Spleen (tissue), 11 donors: ENCODE measurements at regions not wholly inside any gene's neighbourhood (a gene's known extent, or its start where the extent isn't known, plus 50 kb on each side); places are given as distances from the start of the nearest gene placed in this dataset.
"Not testable (repeated sequence)": the region's sequence is repeated elsewhere in the genome, so short reads cannot be mapped to it uniquely, and the experiment has no call there.

Source experiments
- DNase-seq: peaks from one replicate; pipeline ENCODE4 v3.0.0-alpha.2; 2020
- H3K27ac ChIP-seq, 8 donors: fragments of 200-600 bp; sonication (generic) in 7 of 8; 1 replicate in 4 of 8; 2 replicates in 4 of 8; pipeline versions ENCODE4 v1.5.0 to v1.8.0; 2016 to 2021; ENCODE audit warnings: inconsistent platforms in 4 of 8, mild to moderate bottlenecking in 4 of 8, moderate library complexity in 1 of 8
- H3K27me3 ChIP-seq, 7 donors: fragments of 200-600 bp; sonication (generic) in 6 of 7; replicated peaks in 1 of 7; 1 replicate in 4 of 7; 2 replicates in 3 of 7; pipeline versions ENCODE4 v1.5.0 to v1.8.0; 2016 to 2021; ENCODE audit warnings: inconsistent platforms in 3 of 7, mild to moderate bottlenecking in 1 of 7
- H3K36me3 ChIP-seq, 6 donors: fragments of 200-600 bp; sonication (generic) in 5 of 6; 1 replicate in 4 of 6; 2 replicates in 2 of 6; pipeline versions ENCODE4 v1.5.0 to v1.8.0; 2016 to 2021; ENCODE audit warnings: inconsistent platforms in 2 of 6
- H3K4me1 ChIP-seq, 6 donors: fragments of 200-600 bp; sonication (generic) in 5 of 6; 1 replicate in 3 of 6; 2 replicates in 3 of 6; pipeline versions ENCODE4 v1.5.0 to v1.8.0; 2016 to 2021; ENCODE audit warnings: inconsistent platforms in 3 of 6
- H3K4me3 ChIP-seq, 8 donors: fragments of 200-600 bp; sonication (generic) in 7 of 8; 1 replicate in 4 of 8; 2 replicates in 4 of 8; pipeline versions ENCODE4 v1.5.0 to v1.8.0; 2016 to 2021; ENCODE audit warnings: inconsistent platforms in 4 of 8, mild to moderate bottlenecking in 4 of 8, moderate library complexity in 2 of 8
- H3K9me3 ChIP-seq, 8 donors: fragments of 200-600 bp; sonication (generic) in 7 of 8; 1 replicate in 4 of 8; 2 replicates in 4 of 8; pipeline versions ENCODE4 v1.5.0 to v1.8.0; 2016 to 2021; ENCODE audit warnings: inconsistent platforms in 4 of 8
- POLR2A ChIP-seq, 3 donors: fragments of 450-650 bp; IDR thresholded peaks; one replicate each; pipeline ENCODE4 v1.5.1; 2017; ENCODE audit warnings: antibody characterized with exemption in 3 of 3, mild to moderate bottlenecking in 1 of 3
- POLR2AphosphoS5 ChIP-seq, 3 donors: sonication (generic); formaldehyde crosslinking; IDR thresholded peaks; one replicate each; pipeline ENCODE4 v1.5.1; 2017; ENCODE audit warnings: antibody characterized with exemption in 3 of 3
- WGBS, 5 donors: extraction: QIAGEN DNeasy Blood & Tissue Kit in 3 of 5; methylation state at CpG; one replicate each; pipeline versions ENCODE4 v1.1.5 to v1.1.7; 2013 to 2018; 5-methylcytosine and 5-hydroxymethylcytosine counted together
- intact Hi-C: fragments of 100-400 bp; cut with DNase I; formaldehyde crosslinking; loops from one replicate; pipeline ENCODE4 v1.15.0; 2023; ENCODE audit warnings: low total_unique reads
- TF ChIP-seq, protein P1 (sequence below), 11 experiments: fragments of 200-600 bp in 7 of 11; fragments of 450-650 bp in 4 of 11; sonication (generic) in 4 of 11; IDR thresholded peaks in 8 of 11; conservative IDR thresholded peaks in 3 of 11; 1 replicate in 7 of 11; 2 replicates in 4 of 11; pipeline versions ENCODE4 v1.4.0 to v1.8.0; 2016 to 2021; ENCODE audit warnings: antibody characterized with exemption in 11 of 11, inconsistent platforms in 4 of 11, mild to moderate bottlenecking in 1 of 11
- donor health status: healthy with polysubstance abuse.
- donor health status: DM: no; HTN: no; CAD: no; lungs with moderate emphysema.
- donor health status: DM: no; HTN: no; CAD: no.
- donor health status: Bipolar disorder and iron deficiency.
- donor health status: healthy.
- donor health status: DM: no; HTN: no; CAD: no.
- donor health status: DM: yes; HTN: yes; CAD: no.

DNA sequence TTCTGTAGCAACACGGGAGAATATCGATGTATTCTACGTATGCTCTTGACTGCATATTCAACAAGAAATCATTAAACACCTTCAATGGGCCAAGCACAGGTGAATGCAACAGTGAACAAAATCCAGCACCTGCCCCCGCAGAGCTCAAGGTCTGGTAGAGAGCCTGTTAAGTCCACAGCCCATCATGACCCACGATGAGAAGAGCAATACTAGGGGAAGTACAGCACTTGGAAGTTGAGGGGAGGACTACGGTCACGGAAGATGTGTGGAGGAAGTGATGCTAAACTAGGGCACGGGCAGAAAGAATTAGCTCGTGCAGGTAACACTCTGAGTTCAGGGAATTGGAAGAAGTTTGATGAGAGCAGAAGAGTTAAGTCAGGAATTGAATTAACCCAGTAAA, 253.6 kb downstream of the HAPSTR1 start:
- WGBS, 5 donors: 43 to 52% (median 46%) methylated on average over 9 of the region's 9 CpGs
- no peak for DNase-seq
- H3K27me3 ChIP-seq: peaks cover 0 to 7% (median 0%) of the 10 kb centered on the region in 7 donors
- peaks cover 0 to 39% (median 31%) of the 10 kb centered on the region in 8 donors for H3K9me3 ChIP-seq
- H3K4me1 ChIP-seq: no peaks in the 10 kb centered on the region
- H3K36me3 ChIP-seq: no peaks in the 10 kb centered on the region
- TF ChIP-seq, protein P1, sequence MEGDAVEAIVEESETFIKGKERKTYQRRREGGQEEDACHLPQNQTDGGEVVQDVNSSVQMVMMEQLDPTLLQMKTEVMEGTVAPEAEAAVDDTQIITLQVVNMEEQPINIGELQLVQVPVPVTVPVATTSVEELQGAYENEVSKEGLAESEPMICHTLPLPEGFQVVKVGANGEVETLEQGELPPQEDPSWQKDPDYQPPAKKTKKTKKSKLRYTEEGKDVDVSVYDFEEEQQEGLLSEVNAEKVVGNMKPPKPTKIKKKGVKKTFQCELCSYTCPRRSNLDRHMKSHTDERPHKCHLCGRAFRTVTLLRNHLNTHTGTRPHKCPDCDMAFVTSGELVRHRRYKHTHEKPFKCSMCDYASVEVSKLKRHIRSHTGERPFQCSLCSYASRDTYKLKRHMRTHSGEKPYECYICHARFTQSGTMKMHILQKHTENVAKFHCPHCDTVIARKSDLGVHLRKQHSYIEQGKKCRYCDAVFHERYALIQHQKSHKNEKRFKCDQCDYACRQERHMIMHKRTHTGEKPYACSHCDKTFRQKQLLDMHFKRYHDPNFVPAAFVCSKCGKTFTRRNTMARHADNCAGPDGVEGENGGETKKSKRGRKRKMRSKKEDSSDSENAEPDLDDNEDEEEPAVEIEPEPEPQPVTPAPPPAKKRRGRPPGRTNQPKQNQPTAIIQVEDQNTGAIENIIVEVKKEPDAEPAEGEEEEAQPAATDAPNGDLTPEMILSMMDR (IDR thresholded peaks at IDR 0.05 in 8 of 11, conservative IDR thresholded peaks at IDR 0.05 in 3 of 11): no peak
- TF ChIP-seq POLR2AphosphoS5 (IDR thresholded peaks at IDR 0.05): no peak
- TF ChIP-seq POLR2A (IDR thresholded peaks at IDR 0.05): no peak
- no peak overlapping the region for H3K4me3 ChIP-seq
- intact Hi-C loops: no loop called here
- no peak overlapping the region for H3K27ac ChIP-seq

- peaks cover 0 to 47% (median 37%) of the 10 kb centered on the region in 8 donors for H3K9me3 ChIP-seq
- no peaks in the 10 kb centered on the region for H3K4me1 ChIP-seq
- no peaks in the 10 kb centered on the region for H3K36me3 ChIP-seq
- no peak overlapping the region for H3K27ac ChIP-seq
- 74 to 86% (median 79%) methylated on average over 1 of the region's 1 CpG for WGBS, 5 donors
- TF ChIP-seq POLR2AphosphoS5 (IDR thresholded peaks at IDR 0.05): no peak
- no peak for TF ChIP-seq POLR2A (IDR thresholded peaks at IDR 0.05)
- TF ChIP-seq, protein P1 (IDR thresholded peaks at IDR 0.05 in 8 of 11, conservative IDR thresholded peaks at IDR 0.05 in 3 of 11): no peak
- no peak overlapping the region for H3K4me3 ChIP-seq
- DNase-seq: no peak
- peaks cover 0 to 7% (median 0%) of the 10 kb centered on the region in 7 donors for H3K27me3 ChIP-seq
- intact Hi-C loops: no loop called here
These were observed 254.4 kb downstream of the HAPSTR1 start for GRCh38 chr16:9345880-9346279.

- no peak for TF ChIP-seq POLR2A (IDR thresholded peaks at IDR 0.05)
- no peak for TF ChIP-seq POLR2AphosphoS5 (IDR thresholded peaks at IDR 0.05)
- TF ChIP-seq, protein P1 (IDR thresholded peaks at IDR 0.05 in 8 of 11, conservative IDR thresholded peaks at IDR 0.05 in 3 of 11): no peak
- H3K36me3 ChIP-seq: no peaks in the 10 kb centered on the region
- intact Hi-C loops: no loop called here
- peaks cover 0 to 58% (median 43%) of the 10 kb centered on the region in 8 donors for H3K9me3 ChIP-seq
- no peaks in the 10 kb centered on the region for H3K27me3 ChIP-seq
- no peak overlapping the region for H3K27ac ChIP-seq
- DNase-seq: no peak
- H3K4me3 ChIP-seq: no peak overlapping the region
- no peaks in the 10 kb centered on the region for H3K4me1 ChIP-seq
These were observed 257.5 kb downstream of the HAPSTR1 start for GRCh38 chr16:9348912-9349311.

DNA sequence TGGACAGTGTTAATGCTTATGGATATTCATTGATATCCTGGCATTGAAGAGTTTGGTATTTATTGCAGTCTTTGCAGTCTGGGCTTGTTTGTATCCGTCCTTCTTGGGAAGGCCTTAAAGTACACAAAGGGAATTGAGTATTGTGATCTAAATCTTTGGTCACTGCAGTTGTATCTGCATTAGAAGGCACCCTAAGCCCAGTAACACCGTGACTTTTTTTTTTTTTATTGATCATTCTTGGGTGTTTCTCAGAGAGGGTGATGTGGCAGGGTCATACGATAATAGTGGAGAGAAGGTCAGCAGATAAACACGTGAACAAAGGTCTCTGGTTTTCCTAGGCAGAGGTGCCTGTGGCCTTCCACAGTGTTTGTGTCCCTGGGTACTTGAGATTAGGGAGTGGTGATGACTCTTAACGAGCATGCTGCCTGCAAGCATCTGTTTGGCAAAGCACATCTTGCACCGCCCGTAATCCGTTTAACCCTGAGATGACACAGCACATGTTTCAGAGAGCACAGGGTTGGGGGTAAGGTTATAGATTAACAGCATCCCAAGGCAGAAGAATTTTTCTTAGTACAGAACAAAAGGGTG, 258.0 kb downstream of the HAPSTR1 start:
- H3K36me3 ChIP-seq, H3K27me3 ChIP-seq, H3K27ac ChIP-seq, H3K4me1 ChIP-seq, DNase-seq, intact Hi-C loops, H3K4me3 ChIP-seq: not testable (repeated sequence)
- WGBS, 5 donors: 82 to 92% (median 88%) methylated on average over 8 of the region's 8 CpGs
- H3K9me3 ChIP-seq: peaks cover 0 to 58% (median 43%) of the 10 kb centered on the region in 8 donors

- H3K4me3 ChIP-seq, DNase-seq, H3K27ac ChIP-seq, intact Hi-C loops, H3K4me1 ChIP-seq, H3K27me3 ChIP-seq, H3K36me3 ChIP-seq: not testable (repeated sequence)
- peaks cover 0 to 63% (median 48%) of the 10 kb centered on the region in 8 donors for H3K9me3 ChIP-seq
- 89 to 96% (median 95%) methylated on average over 13 to 39 of the region's 39 CpGs for WGBS, 5 donors
These were observed 258.8 kb downstream of the HAPSTR1 start for GRCh38 chr16:9350119-9350799.
